PC-9 (cell line): ENCODE measurements at regions not wholly inside any gene's neighbourhood (a gene's known extent, or its start where the extent isn't known, plus 50 kb on each side); places are given as distances from the start of the nearest gene placed in this dataset.

Experiments used
- BruUV-seq: library from RNA; stranded (reverse); fragments of 400-500 nt; replicated peaks from 2 replicates; lab custom pipeline; 2021; lab: Mats Ljungman, UMichigan
- CTCF ChIA-PET: fragments of 300-600 bp; sonication (Branson Sonifier 250); formaldehyde crosslinking; loops from one replicate; lab custom pipeline; 2022; ENCODE audit warnings: antibody characterized with exemption; lab: Charles Lee
- POLR2A ChIA-PET: fragments of 300-600 bp; sonication (Branson Sonifier 250); formaldehyde crosslinking; loops from one replicate; lab custom pipeline; 2022; ENCODE audit warnings: antibody characterized with exemption; ENCODE audit not compliant: unreplicated experiment; lab: Charles Lee
- DNase-seq, 2 experiments: peaks; one replicate each; pipeline versions ENCODE4 v3.0.0 to v3.0.0-alpha.2; 2015 to 2022; ENCODE audit warnings: mixed read lengths in 1 of 2
- H2AFZ ChIP-seq: fragments of 200-600 bp; sonication (generic); 2 replicates; pipeline ENCODE4 v1.8.1; 2017; ENCODE audit warnings: antibody characterized with exemption
- H3F3A ChIP-seq: fragments of 200-600 bp; sonication (generic); 2 replicates; pipeline ENCODE4 v1.8.1; 2017; ENCODE audit warnings: antibody characterized with exemption, mild to moderate bottlenecking, low read depth; ENCODE audit not compliant: insufficient read depth
- H3K27ac ChIP-seq: fragments of 200-600 bp; sonication (generic); 2 replicates; pipeline ENCODE4 v1.6.1; 2016; ENCODE audit warnings: mixed run types
- H3K27me3 ChIP-seq: fragments of 200-600 bp; sonication (generic); 2 replicates; pipeline ENCODE4 v1.6.1; 2016; ENCODE audit warnings: low read depth, mixed run types; ENCODE audit not compliant: insufficient read depth
- H3K36me3 ChIP-seq: fragments of 200-600 bp; sonication (generic); 2 replicates; pipeline ENCODE4 v1.6.1; 2016; ENCODE audit warnings: low read depth, mixed run types
- H3K4me1 ChIP-seq: fragments of 200-600 bp; sonication (generic); replicated peaks from 2 replicates; pipeline ENCODE4 v1.6.1; 2016; ENCODE audit warnings: mixed run types; ENCODE audit not compliant: insufficient read depth
- H3K4me2 ChIP-seq: fragments of 200-600 bp; sonication (generic); 2 replicates; pipeline ENCODE4 v1.6.1; 2017; ENCODE audit warnings: mixed run types
- H3K4me3 ChIP-seq: fragments of 200-600 bp; sonication (generic); 2 replicates; pipeline ENCODE4 v1.6.1; 2016; ENCODE audit warnings: mixed run types
- H3K79me2 ChIP-seq: fragments of 200-600 bp; sonication (generic); 2 replicates; pipeline ENCODE4 v1.6.1; 2017; ENCODE audit warnings: low read depth, mixed run types
- H3K9me2 ChIP-seq: fragments of 200-600 bp; sonication (generic); 2 replicates; pipeline ENCODE4 v1.8.1; 2017; ENCODE audit warnings: mild to moderate bottlenecking; ENCODE audit not compliant: insufficient read depth
- H3K9me3 ChIP-seq: fragments of 200-600 bp; sonication (generic); 2 replicates; pipeline ENCODE4 v1.8.1; 2016; ENCODE audit warnings: low read depth; ENCODE audit not compliant: insufficient read depth
- H4K20me1 ChIP-seq: fragments of 200-600 bp; sonication (generic); 2 replicates; pipeline ENCODE4 v1.8.1; 2017; ENCODE audit not compliant: insufficient read depth
- EZH2 ChIP-seq: fragments of 200-600 bp; sonication (generic); IDR thresholded peaks from 2 replicates; pipeline ENCODE4 v1.8.0; 2017; ENCODE audit warnings: antibody characterized with exemption, low read depth
- intact Hi-C: fragments of 100-400 bp; cut with micrococcal nuclease; formaldehyde crosslinking; loops from one replicate; pipeline ENCODE4 v1.10.0; 2022; ENCODE audit not compliant: unreplicated experiment
- TF ChIP-seq, protein P1 (sequence below): fragments of 200-600 bp; sonication (generic); conservative IDR thresholded peaks from 2 replicates; pipeline ENCODE4 v1.6.1; 2017; ENCODE audit warnings: mixed run types, antibody characterized with exemption, mild to moderate bottlenecking, moderate library complexity

DNA sequence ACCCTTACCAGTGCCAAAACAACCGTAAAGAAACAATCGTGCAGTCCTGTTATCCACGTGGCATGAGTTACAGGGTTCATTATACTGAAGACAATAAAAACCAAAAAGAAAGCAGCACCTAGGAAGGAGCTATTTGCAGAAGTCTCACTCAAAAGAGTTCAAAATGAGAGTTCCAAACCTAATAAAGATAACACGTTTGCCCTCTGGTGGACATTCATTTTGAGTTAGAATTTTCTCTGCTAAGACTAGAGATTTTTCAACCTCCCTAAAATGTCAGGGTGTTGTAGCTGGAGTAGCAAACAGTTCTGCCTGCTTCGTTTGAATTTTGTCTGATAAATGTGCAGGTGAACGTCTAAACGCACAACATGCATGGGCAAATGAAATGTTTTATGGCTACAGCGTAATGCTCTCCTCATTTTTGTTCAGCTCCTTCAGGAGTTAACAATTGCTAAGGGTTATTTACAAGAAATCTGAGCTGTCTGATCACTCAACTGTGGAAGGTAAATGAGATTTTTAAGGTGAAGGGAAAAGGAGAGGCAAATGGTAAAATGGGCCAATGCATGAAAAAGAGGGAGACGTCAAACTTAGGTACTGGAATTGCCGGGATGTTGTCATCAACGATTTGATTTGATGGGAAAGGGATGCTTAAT lies 1067.9 kb upstream of the EEF2KMT start:
- intact Hi-C loops, result no loop called here
- TF ChIP-seq EZH2, result no peak
- TF ChIP-seq, protein P1, sequence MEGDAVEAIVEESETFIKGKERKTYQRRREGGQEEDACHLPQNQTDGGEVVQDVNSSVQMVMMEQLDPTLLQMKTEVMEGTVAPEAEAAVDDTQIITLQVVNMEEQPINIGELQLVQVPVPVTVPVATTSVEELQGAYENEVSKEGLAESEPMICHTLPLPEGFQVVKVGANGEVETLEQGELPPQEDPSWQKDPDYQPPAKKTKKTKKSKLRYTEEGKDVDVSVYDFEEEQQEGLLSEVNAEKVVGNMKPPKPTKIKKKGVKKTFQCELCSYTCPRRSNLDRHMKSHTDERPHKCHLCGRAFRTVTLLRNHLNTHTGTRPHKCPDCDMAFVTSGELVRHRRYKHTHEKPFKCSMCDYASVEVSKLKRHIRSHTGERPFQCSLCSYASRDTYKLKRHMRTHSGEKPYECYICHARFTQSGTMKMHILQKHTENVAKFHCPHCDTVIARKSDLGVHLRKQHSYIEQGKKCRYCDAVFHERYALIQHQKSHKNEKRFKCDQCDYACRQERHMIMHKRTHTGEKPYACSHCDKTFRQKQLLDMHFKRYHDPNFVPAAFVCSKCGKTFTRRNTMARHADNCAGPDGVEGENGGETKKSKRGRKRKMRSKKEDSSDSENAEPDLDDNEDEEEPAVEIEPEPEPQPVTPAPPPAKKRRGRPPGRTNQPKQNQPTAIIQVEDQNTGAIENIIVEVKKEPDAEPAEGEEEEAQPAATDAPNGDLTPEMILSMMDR, result peak; percentile 35
- Histone ChIP-seq H3K4me1 (no peaks in the 10 kb centered on the region), H3K36me3 (no peaks in the 10 kb centered on the region), H3K27me3 (peaks cover 45% of the 10 kb centered on the region), H3K79me2 (no peaks in the 10 kb centered on the region), H3K4me2 (no peak overlapping the region), H3K9me2 (no peaks in the 10 kb centered on the region), H4K20me1 (no peaks in the 10 kb centered on the region), H3K9me3 (no peaks in the 10 kb centered on the region), H2AFZ (no peak overlapping the region), H3K27ac (no peak overlapping the region), H3F3A (no peaks in the 10 kb centered on the region), H3K4me3 (no peak overlapping the region)
- no TSS peak for BruUV-seq
- CTCF ChIA-PET, result no interaction called here
- POLR2A ChIA-PET, result no interaction called here
- no peak for DNase-seq

DNA sequence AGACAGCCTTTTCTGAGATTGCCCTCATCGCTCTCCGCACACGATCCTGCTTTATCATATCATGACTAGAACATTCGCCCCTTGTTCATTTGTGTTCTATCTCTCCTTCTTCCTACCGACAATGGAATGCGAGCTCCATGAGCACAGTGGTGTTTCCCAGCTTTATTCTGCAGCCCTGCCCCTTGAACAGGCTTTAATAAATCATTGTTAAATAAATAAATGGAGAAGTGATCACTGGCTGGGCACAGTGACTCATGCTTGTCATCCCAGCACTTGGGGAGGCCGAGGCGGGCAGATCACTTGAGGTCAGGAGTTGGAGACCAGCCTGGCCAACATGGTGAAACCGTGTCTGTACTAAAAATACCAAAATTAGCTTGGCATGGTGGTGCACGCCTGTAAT lies 1063.3 kb upstream of the EEF2KMT start:
- no peak for DNase-seq
- H3K4me1 ChIP-seq, result no peaks in the 10 kb centered on the region
- ChIA-PET CTCF (no interaction called here), POLR2A (no interaction called here)
- TF ChIP-seq EZH2, result no peak
- TF ChIP-seq, protein P1, result no peak
- no peaks in the 10 kb centered on the region for H3K79me2 ChIP-seq
- H3K4me2 ChIP-seq, result no peak overlapping the region
- no TSS peak for BruUV-seq
- H2AFZ ChIP-seq, result no peak overlapping the region
- H3K36me3 ChIP-seq, result no peaks in the 10 kb centered on the region
- H3K27me3 ChIP-seq, result peaks cover 5% of the 10 kb centered on the region; the same call in 1 of the 2 replicates
- intact Hi-C loops, result no loop called here
- H3K9me2 ChIP-seq, result no peaks in the 10 kb centered on the region
- no peaks in the 10 kb centered on the region for H3K9me3 ChIP-seq
- H3F3A ChIP-seq, result no peaks in the 10 kb centered on the region
- no peak overlapping the region for H3K27ac ChIP-seq
- no peak overlapping the region for H3K4me3 ChIP-seq
- no peaks in the 10 kb centered on the region for H4K20me1 ChIP-seq

DNA sequence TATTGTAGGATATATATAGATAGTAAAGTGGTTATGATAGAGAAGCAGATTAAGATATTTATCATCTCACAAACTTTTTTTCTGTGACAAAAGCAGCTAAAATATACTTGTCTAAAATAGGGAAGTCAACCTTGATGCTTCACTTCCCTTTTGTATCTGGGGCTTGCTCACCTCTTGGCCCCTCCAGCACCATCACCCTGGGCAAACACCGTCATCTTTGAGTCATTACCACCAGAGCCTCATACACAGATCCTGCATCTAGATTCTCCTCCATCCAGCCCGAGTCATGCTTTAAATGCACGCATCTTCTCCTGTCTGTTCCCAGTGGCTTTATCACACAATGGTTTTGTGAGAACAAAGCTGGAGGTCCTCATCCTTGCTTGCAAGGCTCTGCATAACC lies 1062.7 kb upstream of the EEF2KMT start:
- Histone ChIP-seq H3F3A (no peaks in the 10 kb centered on the region), H2AFZ (no peak overlapping the region), H3K79me2 (no peaks in the 10 kb centered on the region), H3K27ac (no peak overlapping the region), H3K4me1 (no peaks in the 10 kb centered on the region), H3K4me2 (no peak overlapping the region), H3K36me3 (no peaks in the 10 kb centered on the region), H3K9me3 (no peaks in the 10 kb centered on the region), H3K4me3 (no peak overlapping the region), H4K20me1 (no peaks in the 10 kb centered on the region), H3K27me3 (peaks cover 5% of the 10 kb centered on the region; the same call in 1 of the 2 replicates), H3K9me2 (no peaks in the 10 kb centered on the region)
- TF ChIP-seq, protein P1, result no peak
- TF ChIP-seq EZH2, result no peak
- intact Hi-C loops, result no loop called here
- CTCF ChIA-PET, result no interaction called here
- BruUV-seq, result no TSS peak
- DNase-seq, result no peak
- POLR2A ChIA-PET, result no interaction called here
